Activated B cell treated with CpG ODN at 0.5 μM for 24 hours (primary cell): ENCODE measurements at regions not wholly inside any gene's neighbourhood (a gene's known extent, or its start where the extent isn't known, plus 50 kb on each side); places are given as distances from the start of the nearest gene placed in this dataset.

ENCODE experiments used
- ATAC-seq: fragments of 200-7000 bp; cut with Tn5 transposase; one replicate; pipeline ENCODE4 v1.10.0; 2021; ENCODE audit warnings: low read depth, mild to moderate bottlenecking, moderate library complexity
- CTCF ChIA-PET: fragments of 350-600 bp; sonication (Branson Sonifier 250); formaldehyde crosslinking; loops from one replicate; lab custom pipeline; 2021; ENCODE audit warnings: antibody characterized with exemption; lab: Charles Lee
- POLR2A ChIA-PET: fragments of 350-600 bp; sonication (Branson Sonifier 250); formaldehyde crosslinking; loops from one replicate; lab custom pipeline; 2021; ENCODE audit warnings: antibody characterized with exemption; lab: Charles Lee
- DNase-seq: peaks from one replicate; pipeline ENCODE4 v3.0.0; 2022
- H3K27ac Mint-ChIP-seq: one replicate; pipeline ENCODE4 v1.8.0; 2020; ENCODE audit warnings: mixed read lengths
- H3K27me3 Mint-ChIP-seq: one replicate; pipeline ENCODE4 v1.8.0; 2021; ENCODE audit warnings: mixed read lengths
- H3K36me3 Mint-ChIP-seq: one replicate; pipeline ENCODE4 v1.8.0; 2021; ENCODE audit warnings: low read depth, mixed read lengths
- H3K4me1 Mint-ChIP-seq: one replicate; pipeline ENCODE4 v1.8.0; 2021; ENCODE audit warnings: mixed read lengths
- H3K4me3 Mint-ChIP-seq: one replicate; pipeline ENCODE4 v1.8.0; 2020; ENCODE audit warnings: mild to moderate bottlenecking, mixed read lengths
- H3K9me3 Mint-ChIP-seq: one replicate; pipeline ENCODE4 v1.8.0; 2020; ENCODE audit warnings: mixed read lengths
- intact Hi-C: fragments of 100-400 bp; cut with micrococcal nuclease; formaldehyde crosslinking; loops from one replicate; pipeline ENCODE4 v1.15.1; 2024
- TF ChIP-seq, protein P1 (sequence below): fragments of 200-600 bp; IDR thresholded peaks from one replicate; pipeline ENCODE4 v1.8.0; 2022; ENCODE audit warnings: antibody characterized with exemption, mild to moderate bottlenecking

DNA sequence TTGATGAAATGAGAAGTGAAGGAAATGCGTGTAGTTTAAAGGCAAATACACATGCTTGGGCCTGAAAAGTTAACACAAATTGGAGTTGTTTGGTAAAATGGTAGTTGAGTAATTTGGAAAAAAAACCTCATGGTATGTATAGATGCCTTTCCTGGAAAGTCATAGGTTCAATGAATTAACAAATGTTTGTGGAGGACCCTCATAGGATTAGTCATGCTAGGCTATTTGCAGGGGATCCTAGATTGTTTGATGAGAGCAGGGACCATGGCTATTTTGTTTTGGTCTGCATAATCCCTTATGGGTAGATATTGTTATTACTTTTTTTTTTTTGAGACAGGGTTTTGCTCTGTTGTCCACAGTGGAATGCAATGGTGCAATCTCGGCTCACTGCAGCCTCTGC lies 93.5 kb upstream of the NR3C1 start:
- intact Hi-C loops: no loop called here
- ATAC-seq (no peak), DNase-seq (no peak)
- H3K4me3 Mint-ChIP-seq: no peak overlapping the region
- ChIA-PET POLR2A (no interaction called here), CTCF (no interaction called here)
- H3K9me3 Mint-ChIP-seq: peaks cover 4% of the 10 kb centered on the region
- no peaks in the 10 kb centered on the region for H3K4me1 Mint-ChIP-seq
- TF ChIP-seq, protein P1, sequence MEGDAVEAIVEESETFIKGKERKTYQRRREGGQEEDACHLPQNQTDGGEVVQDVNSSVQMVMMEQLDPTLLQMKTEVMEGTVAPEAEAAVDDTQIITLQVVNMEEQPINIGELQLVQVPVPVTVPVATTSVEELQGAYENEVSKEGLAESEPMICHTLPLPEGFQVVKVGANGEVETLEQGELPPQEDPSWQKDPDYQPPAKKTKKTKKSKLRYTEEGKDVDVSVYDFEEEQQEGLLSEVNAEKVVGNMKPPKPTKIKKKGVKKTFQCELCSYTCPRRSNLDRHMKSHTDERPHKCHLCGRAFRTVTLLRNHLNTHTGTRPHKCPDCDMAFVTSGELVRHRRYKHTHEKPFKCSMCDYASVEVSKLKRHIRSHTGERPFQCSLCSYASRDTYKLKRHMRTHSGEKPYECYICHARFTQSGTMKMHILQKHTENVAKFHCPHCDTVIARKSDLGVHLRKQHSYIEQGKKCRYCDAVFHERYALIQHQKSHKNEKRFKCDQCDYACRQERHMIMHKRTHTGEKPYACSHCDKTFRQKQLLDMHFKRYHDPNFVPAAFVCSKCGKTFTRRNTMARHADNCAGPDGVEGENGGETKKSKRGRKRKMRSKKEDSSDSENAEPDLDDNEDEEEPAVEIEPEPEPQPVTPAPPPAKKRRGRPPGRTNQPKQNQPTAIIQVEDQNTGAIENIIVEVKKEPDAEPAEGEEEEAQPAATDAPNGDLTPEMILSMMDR: no peak
- no peak overlapping the region for H3K27ac Mint-ChIP-seq
- H3K27me3 Mint-ChIP-seq: no peaks in the 10 kb centered on the region
- no peaks in the 10 kb centered on the region for H3K36me3 Mint-ChIP-seq

DNA sequence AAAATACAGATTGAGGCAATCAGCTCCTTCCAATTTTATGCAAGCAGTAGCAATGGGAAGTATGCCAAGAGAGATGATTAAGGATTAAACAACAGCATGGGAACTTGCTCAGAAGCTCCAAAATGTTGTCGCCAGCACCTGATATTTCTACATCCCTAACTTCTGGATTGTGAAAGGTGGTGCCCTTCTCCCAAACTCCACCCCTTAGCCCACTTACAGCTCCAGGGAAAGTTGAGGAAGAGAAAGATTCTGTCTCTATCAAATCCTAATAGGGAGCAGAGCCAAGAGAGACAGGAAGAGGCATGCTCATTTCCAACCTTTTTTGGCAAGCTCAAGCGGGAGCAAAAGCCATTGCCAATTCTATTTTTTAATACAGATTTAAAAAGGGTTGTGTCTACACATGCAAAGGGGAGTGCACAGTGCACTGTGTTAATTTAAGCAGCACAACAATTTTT lies 92.4 kb upstream of the NR3C1 start:
- Mint-ChIP-seq H3K4me1 (no peaks in the 10 kb centered on the region), H3K4me3 (no peak overlapping the region), H3K27me3 (no peaks in the 10 kb centered on the region), H3K36me3 (no peaks in the 10 kb centered on the region), H3K9me3 (peaks cover 4% of the 10 kb centered on the region), H3K27ac (no peak overlapping the region)
- ATAC-seq (no peak), DNase-seq (no peak)
- POLR2A ChIA-PET: interaction anchor here (0.6 kb wide), 1 partner anchor 1749 kb away, joined by 3 read pairs; no protein-coding TSS in a partner anchor
- TF ChIP-seq, protein P1: no peak
- intact Hi-C loops: no loop called here
- CTCF ChIA-PET: no interaction called here

DNA sequence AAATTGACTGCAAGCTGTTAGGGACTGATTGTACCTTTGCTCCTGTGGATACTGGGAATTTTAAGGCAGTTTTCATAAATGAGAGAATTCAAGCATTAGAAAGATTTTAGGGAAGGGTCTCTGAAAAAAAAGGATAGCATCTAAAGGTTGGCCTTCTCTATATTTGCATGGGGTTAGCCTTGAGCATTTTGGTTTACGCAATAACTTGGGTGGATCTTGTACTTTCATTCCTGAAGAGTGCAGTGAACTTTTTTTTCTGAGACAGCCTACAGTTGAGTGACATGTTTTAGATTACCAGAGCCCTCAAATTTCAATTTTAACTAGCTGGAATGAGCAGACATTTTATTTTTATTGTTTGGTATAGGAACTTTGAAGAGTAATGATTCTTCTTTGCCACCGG lies 91.6 kb upstream of the NR3C1 start:
- ChIA-PET POLR2A (no interaction called here), CTCF (no interaction called here)
- intact Hi-C loops: no loop called here
- Mint-ChIP-seq H3K4me3 (no peak overlapping the region), H3K9me3 (peaks cover 4% of the 10 kb centered on the region), H3K4me1 (no peaks in the 10 kb centered on the region), H3K27me3 (no peaks in the 10 kb centered on the region), H3K36me3 (no peaks in the 10 kb centered on the region), H3K27ac (no peak overlapping the region)
- ATAC-seq: no peak
- TF ChIP-seq, protein P1: no peak
- no peak for DNase-seq

GRCh38 chr5:143494595-143494994 lies 91.1 kb upstream of the NR3C1 start:
- ChIA-PET CTCF (no interaction called here), POLR2A (no interaction called here)
- no peak for DNase-seq
- intact Hi-C loops: no loop called here
- no peak for ATAC-seq
- H3K9me3 Mint-ChIP-seq: peaks cover 4% of the 10 kb centered on the region
- H3K27me3 Mint-ChIP-seq: no peaks in the 10 kb centered on the region
- no peak overlapping the region for H3K27ac Mint-ChIP-seq
- TF ChIP-seq, protein P1: no peak
- no peaks in the 10 kb centered on the region for H3K36me3 Mint-ChIP-seq
- no peak overlapping the region for H3K4me3 Mint-ChIP-seq
- no peaks in the 10 kb centered on the region for H3K4me1 Mint-ChIP-seq

DNA sequence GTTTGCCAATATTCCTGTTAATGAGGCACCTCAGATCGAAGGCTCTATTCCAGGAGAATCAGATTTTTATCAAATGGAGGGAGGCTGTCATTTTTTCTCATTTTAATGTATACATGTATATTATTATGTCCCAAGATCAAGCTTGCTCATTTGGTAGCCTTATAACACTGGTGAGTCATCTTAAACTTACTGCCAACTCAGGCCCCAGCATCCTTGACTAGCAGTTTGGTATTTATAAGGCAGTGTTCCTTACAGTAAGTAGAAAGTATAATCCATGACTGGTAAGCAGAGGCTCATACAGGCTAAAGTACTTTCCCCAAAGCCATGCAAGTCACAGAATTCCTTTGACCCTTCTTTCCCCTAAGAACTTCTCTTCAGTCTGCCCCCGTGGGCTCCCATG lies 90.7 kb upstream of the NR3C1 start:
- Mint-ChIP-seq H3K4me3 (no peak overlapping the region), H3K4me1 (no peaks in the 10 kb centered on the region), H3K27me3 (no peaks in the 10 kb centered on the region), H3K36me3 (no peaks in the 10 kb centered on the region), H3K27ac (no peak overlapping the region), H3K9me3 (peaks cover 4% of the 10 kb centered on the region)
- intact Hi-C loops: no loop called here
- no peak for ATAC-seq
- POLR2A ChIA-PET: no interaction called here
- no peak for DNase-seq
- TF ChIP-seq, protein P1: no peak
- CTCF ChIA-PET: interaction anchor here (0.7 kb wide), 1 partner anchor 41 kb away, joined by 3 read pairs; no protein-coding TSS in a partner anchor
